ENCODE measurements at regions not wholly inside any gene's neighbourhood (a gene's known extent, or its start where the extent isn't known, plus 50 kb on each side); places are given as distances from the start of the nearest gene placed in this dataset.

DNA sequence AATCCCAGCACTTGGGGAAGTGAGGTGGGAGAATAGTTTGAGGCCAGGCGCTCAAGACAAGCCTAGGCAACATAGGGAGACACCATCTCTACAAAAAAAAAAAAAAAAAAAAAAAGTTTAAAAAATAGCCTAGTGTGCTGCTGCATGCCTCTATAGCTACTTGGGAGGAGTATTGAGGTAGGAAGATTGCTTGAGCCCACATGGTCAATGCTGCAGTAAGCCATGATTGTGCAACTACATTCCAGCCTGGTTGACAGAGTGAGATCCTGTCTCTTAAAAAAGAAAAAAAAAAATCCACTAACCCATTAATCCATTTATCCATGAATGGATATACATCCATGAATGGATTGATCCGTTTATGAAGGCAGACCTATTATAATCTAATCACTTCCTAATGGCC, 1064.6 kb upstream of the EYS start:
- Histone ChIP-seq H3K27ac (ENCODE audit: low read length) (no peak overlapping the region), H2AFZ (ENCODE audit: low read length) (no peak overlapping the region), H4K20me1 (ENCODE audit: insufficient read depth, low read depth, low read length) (no peaks in the 10 kb centered on the region), H3K27me3 (ENCODE audit: low read length) (no peaks in the 10 kb centered on the region), H3K36me3 (ENCODE audit: insufficient read depth, low read length) (no peaks in the 10 kb centered on the region), H3K9me3 (ENCODE audit: low read length) (no peaks in the 10 kb centered on the region), H3K4me2 (ENCODE audit: low read depth, low read length, poor library complexity, severe bottlenecking) (no peak overlapping the region), H3K4me1 (ENCODE audit: low read length) (no peaks in the 10 kb centered on the region), H3K4me3 (ENCODE audit: low read length) (no peak overlapping the region), H3K9me2 (replicated peaks; ENCODE audit: insufficient read depth, low read length) (no peaks in the 10 kb centered on the region), H3K9ac (ENCODE audit: low read length) (no peak overlapping the region), H3K79me2 (ENCODE audit: low read length) (no peaks in the 10 kb centered on the region)
- no peak for DNase-seq

DNA sequence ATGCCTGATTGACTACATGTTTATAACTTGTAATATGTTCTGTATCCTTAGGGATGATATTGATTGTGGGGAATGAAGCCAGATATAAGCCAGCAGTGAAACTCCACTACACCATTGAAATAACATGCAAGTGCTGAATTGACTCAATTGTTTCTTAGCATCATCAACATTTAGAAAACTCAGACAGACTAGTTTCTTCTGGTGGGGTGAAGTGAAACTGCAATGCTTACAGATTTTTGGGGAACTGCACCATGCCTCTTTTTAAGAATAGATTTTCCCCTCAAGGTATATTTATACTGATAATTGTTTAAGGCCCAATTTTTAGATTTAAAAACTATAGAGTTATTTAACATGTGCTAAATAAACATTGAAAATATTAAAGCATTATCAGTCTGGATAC, 1044.6 kb upstream of the EYS start:
- no peak for DNase-seq
- Histone ChIP-seq H2AFZ (ENCODE audit: low read length) (no peak overlapping the region), H3K9me2 (replicated peaks; ENCODE audit: insufficient read depth, low read length) (no peaks in the 10 kb centered on the region), H3K4me2 (ENCODE audit: low read depth, low read length, poor library complexity, severe bottlenecking) (no peak overlapping the region), H3K36me3 (ENCODE audit: insufficient read depth, low read length) (no peaks in the 10 kb centered on the region), H4K20me1 (ENCODE audit: insufficient read depth, low read depth, low read length) (no peaks in the 10 kb centered on the region), H3K9me3 (ENCODE audit: low read length) (no peaks in the 10 kb centered on the region), H3K27me3 (ENCODE audit: low read length) (no peaks in the 10 kb centered on the region), H3K9ac (ENCODE audit: low read length) (no peak overlapping the region), H3K79me2 (ENCODE audit: low read length) (no peaks in the 10 kb centered on the region), H3K27ac (ENCODE audit: low read length) (no peak overlapping the region), H3K4me1 (ENCODE audit: low read length) (no peaks in the 10 kb centered on the region), H3K4me3 (ENCODE audit: low read length) (no peak overlapping the region)

DNA sequence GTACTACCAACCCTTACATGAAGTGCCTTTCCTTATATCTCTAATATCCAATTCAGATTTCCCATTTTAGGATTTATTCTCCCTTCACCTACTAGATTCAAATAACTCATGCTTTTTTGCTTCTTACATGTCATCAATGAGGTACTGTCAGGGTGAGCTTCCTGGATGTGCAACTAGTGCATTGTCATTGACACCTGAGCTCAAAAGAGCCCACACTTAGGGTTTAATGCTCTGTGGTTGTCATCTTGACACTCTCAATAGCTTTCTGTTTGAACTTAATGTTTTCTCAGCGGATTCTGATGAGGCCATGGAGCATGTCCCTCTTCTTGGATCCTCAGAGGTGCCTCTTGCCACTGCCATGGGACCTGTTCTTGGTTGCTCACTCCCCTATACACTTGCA, 1033.3 kb upstream of the EYS start:
- Histone ChIP-seq H3K27ac (ENCODE audit: low read length) (no peak overlapping the region), H3K4me2 (ENCODE audit: low read depth, low read length, poor library complexity, severe bottlenecking) (no peak overlapping the region), H3K4me3 (ENCODE audit: low read length) (no peak overlapping the region), H3K9me3 (ENCODE audit: low read length) (no peaks in the 10 kb centered on the region), H3K4me1 (ENCODE audit: low read length) (no peaks in the 10 kb centered on the region), H2AFZ (ENCODE audit: low read length) (no peak overlapping the region), H3K79me2 (ENCODE audit: low read length) (no peaks in the 10 kb centered on the region), H4K20me1 (ENCODE audit: insufficient read depth, low read depth, low read length) (no peaks in the 10 kb centered on the region), H3K36me3 (ENCODE audit: insufficient read depth, low read length) (no peaks in the 10 kb centered on the region), H3K9ac (ENCODE audit: low read length) (no peak overlapping the region), H3K9me2 (replicated peaks; ENCODE audit: insufficient read depth, low read length) (no peaks in the 10 kb centered on the region), H3K27me3 (ENCODE audit: low read length) (no peaks in the 10 kb centered on the region)
- DNase-seq = no peak

DNA sequence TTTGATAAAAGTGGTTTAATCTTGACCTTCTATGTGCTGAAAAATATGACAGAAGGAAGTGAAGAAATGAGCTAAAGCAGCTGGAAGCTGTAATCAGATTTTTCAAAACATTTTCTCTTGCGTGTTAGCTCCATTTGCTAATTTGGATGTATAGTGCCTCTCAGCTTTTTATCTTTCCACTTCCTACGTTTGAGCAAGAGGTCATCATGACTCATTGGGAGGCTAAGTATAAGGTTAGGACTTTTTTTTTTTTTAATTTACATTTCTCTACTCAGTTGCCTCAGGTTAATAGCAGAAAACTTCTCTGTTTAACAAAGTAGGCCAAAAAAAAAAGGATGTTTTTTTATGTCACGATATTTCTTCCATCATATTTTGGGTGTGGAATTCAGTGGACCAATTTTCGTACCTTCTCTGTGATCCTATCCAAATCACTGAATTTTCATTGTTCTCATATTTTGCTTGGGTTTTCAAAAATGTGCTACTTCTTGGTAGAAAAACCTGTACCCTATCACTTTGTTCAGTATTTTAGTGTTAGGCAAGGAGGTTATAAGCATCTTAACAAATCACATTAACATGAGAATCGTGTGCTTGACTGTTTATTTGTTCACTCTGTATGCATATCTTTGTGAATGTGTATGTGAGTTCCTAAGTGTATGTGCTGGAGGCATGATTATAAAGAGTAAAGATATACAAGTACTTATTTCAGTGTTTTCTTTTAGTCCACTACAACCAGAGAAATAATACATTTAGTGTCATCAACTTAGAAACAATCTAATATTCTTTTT, 1028.3 kb upstream of the EYS start:
- Histone ChIP-seq H3K9me3 (ENCODE audit: low read length) (no peaks in the 10 kb centered on the region), H3K36me3 (ENCODE audit: insufficient read depth, low read length) (no peaks in the 10 kb centered on the region), H2AFZ (ENCODE audit: low read length) (no peak overlapping the region), H3K4me1 (ENCODE audit: low read length) (no peaks in the 10 kb centered on the region), H3K79me2 (ENCODE audit: low read length) (no peaks in the 10 kb centered on the region), H3K9ac (ENCODE audit: low read length) (no peak overlapping the region), H3K9me2 (replicated peaks; ENCODE audit: insufficient read depth, low read length) (no peaks in the 10 kb centered on the region), H4K20me1 (ENCODE audit: insufficient read depth, low read depth, low read length) (no peaks in the 10 kb centered on the region), H3K27ac (ENCODE audit: low read length) (no peak overlapping the region), H3K4me3 (ENCODE audit: low read length) (no peak overlapping the region), H3K4me2 (ENCODE audit: low read depth, low read length, poor library complexity, severe bottlenecking) (no peak overlapping the region), H3K27me3 (ENCODE audit: low read length) (no peaks in the 10 kb centered on the region)
- no peak for DNase-seq

DNA sequence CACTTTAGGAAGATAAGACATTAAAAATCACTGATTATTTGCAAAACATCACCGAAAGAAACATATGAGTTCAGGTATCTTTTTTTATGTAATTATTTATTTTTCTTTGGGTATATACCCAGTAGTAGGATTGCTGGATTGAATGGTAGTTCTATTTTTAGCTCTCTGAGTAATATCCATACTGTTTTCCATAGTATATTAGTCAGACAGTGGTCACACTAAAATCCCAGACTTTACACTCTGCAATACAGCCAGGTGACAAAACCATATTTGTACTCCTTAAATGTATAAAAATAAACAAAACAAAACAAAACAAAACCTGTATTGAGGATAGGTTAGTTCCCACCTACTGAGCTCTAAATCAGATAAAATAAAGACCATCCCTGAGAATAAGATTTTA, 1024.3 kb upstream of the EYS start:
- no peaks in the 10 kb centered on the region for H3K27me3 ChIP-seq (ENCODE audit: low read length)
- no peaks in the 10 kb centered on the region for H3K4me1 ChIP-seq (ENCODE audit: low read length)
- H3K4me3 ChIP-seq (ENCODE audit: low read length) = no peak overlapping the region
- H3K9me3 ChIP-seq (ENCODE audit: low read length) = no peaks in the 10 kb centered on the region
- no peaks in the 10 kb centered on the region for H4K20me1 ChIP-seq (ENCODE audit: insufficient read depth, low read depth, low read length)
- DNase-seq = no peak
- H3K79me2 ChIP-seq (ENCODE audit: low read length) = no peaks in the 10 kb centered on the region
- H3K9me2 ChIP-seq (replicated peaks; ENCODE audit: insufficient read depth, low read length) = no peaks in the 10 kb centered on the region
- no peak overlapping the region for H2AFZ ChIP-seq (ENCODE audit: low read length)
- H3K9ac ChIP-seq (ENCODE audit: low read length) = no peak overlapping the region
- H3K36me3 ChIP-seq (ENCODE audit: insufficient read depth, low read length) = no peaks in the 10 kb centered on the region
- no peak overlapping the region for H3K4me2 ChIP-seq (ENCODE audit: low read depth, low read length, poor library complexity, severe bottlenecking)
- no peak overlapping the region for H3K27ac ChIP-seq (ENCODE audit: low read length)

DNA sequence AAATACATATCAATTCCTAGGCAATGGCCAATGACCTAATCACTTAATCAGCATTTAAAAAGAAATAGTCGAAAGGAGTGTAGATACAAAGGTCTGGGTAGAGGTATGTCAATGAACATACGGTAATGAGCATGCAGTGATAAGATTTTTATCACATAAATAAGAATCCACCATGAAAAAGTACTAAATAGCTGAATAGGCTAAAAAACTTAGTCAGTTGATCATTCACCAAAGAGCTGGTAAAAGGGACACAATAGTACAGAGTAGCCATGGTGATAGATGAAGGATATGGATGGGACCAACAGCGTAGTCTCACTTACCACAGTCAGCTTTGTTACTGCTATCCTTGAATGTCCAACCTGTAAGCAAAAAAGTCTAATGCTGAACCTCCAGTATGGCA, 1018.6 kb upstream of the EYS start:
- no peak overlapping the region for H3K9ac ChIP-seq (ENCODE audit: low read length)
- H3K9me2 ChIP-seq (replicated peaks; ENCODE audit: insufficient read depth, low read length) = no peaks in the 10 kb centered on the region
- H3K4me3 ChIP-seq (ENCODE audit: low read length) = no peak overlapping the region
- no peak overlapping the region for H3K4me2 ChIP-seq (ENCODE audit: low read depth, low read length, poor library complexity, severe bottlenecking)
- H4K20me1 ChIP-seq (ENCODE audit: insufficient read depth, low read depth, low read length) = no peaks in the 10 kb centered on the region
- H3K79me2 ChIP-seq (ENCODE audit: low read length) = no peaks in the 10 kb centered on the region
- H2AFZ ChIP-seq (ENCODE audit: low read length) = no peak overlapping the region
- no peaks in the 10 kb centered on the region for H3K9me3 ChIP-seq (ENCODE audit: low read length)
- H3K36me3 ChIP-seq (ENCODE audit: insufficient read depth, low read length) = no peaks in the 10 kb centered on the region
- DNase-seq = no peak
- no peaks in the 10 kb centered on the region for H3K27me3 ChIP-seq (ENCODE audit: low read length)
- H3K4me1 ChIP-seq (ENCODE audit: low read length) = no peaks in the 10 kb centered on the region
- H3K27ac ChIP-seq (ENCODE audit: low read length) = no peak overlapping the region

DNA sequence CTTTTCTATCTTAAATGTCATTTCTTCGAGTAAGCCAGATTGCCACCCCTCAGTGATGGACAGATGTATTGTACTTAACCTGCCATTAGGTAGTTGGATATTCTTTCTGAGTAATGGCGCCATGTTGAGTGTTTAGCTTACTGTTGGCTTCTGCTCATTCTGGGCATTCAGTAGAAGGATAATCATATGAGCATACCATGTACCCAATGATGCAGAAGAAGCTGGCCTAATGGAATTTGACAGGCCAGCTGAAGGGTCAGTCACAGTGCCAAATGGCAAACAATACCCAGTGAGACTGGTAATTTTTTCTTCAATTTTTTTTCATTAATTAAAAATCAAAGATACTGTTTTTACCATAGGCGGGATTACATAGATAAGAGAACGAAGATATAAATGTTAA, 1010.8 kb upstream of the EYS start:
- no peak overlapping the region for H3K9ac ChIP-seq (ENCODE audit: low read length)
- H3K4me2 ChIP-seq (ENCODE audit: low read depth, low read length, poor library complexity, severe bottlenecking) = no peak overlapping the region

DNA sequence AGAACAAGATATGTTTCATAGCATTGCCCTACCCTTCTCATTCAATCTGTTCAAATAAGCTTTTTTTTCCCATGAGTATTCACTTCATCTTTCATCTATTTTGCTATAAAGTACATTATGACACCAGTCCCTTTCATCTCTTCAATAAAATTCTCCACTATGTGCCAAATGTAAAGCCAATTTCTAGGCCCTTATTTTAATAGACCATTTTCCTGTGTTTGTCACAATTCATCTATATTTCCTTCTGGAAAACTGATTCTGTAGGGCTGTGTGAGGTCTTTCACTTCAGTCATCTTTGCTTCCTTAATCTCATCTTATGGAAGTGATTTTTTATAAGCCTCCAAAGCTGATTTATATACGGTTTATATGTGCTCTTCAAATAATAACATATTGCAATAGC, 992.4 kb upstream of the EYS start:
- no peak overlapping the region for H3K4me2 ChIP-seq (ENCODE audit: low read depth, low read length, poor library complexity, severe bottlenecking)
- no peak overlapping the region for H3K9ac ChIP-seq (ENCODE audit: low read length)
- H3K4me3 ChIP-seq (ENCODE audit: low read length) = no peak overlapping the region
- H3K9me3 ChIP-seq (ENCODE audit: low read length) = no peaks in the 10 kb centered on the region
- no peaks in the 10 kb centered on the region for H3K4me1 ChIP-seq (ENCODE audit: low read length)
- no peak overlapping the region for H3K27ac ChIP-seq (ENCODE audit: low read length)
- no peak overlapping the region for H2AFZ ChIP-seq (ENCODE audit: low read length)
- H3K36me3 ChIP-seq (ENCODE audit: insufficient read depth, low read length) = no peaks in the 10 kb centered on the region
- no peaks in the 10 kb centered on the region for H3K79me2 ChIP-seq (ENCODE audit: low read length)
- no peak for DNase-seq
- H4K20me1 ChIP-seq (ENCODE audit: insufficient read depth, low read depth, low read length) = no peaks in the 10 kb centered on the region
- no peaks in the 10 kb centered on the region for H3K9me2 ChIP-seq (replicated peaks; ENCODE audit: insufficient read depth, low read length)
- H3K27me3 ChIP-seq (ENCODE audit: low read length) = no peaks in the 10 kb centered on the region

More for the DNA sequence above, 1010.8 kb upstream of the EYS start:
- Histone ChIP-seq H3K4me1 (ENCODE audit: low read length) (no peaks in the 10 kb centered on the region), H3K9me3 (ENCODE audit: low read length) (no peaks in the 10 kb centered on the region), H3K27ac (ENCODE audit: low read length) (no peak overlapping the region), H3K79me2 (ENCODE audit: low read length) (no peaks in the 10 kb centered on the region), H3K27me3 (ENCODE audit: low read length) (no peaks in the 10 kb centered on the region), H3K9me2 (replicated peaks; ENCODE audit: insufficient read depth, low read length) (no peaks in the 10 kb centered on the region; the same call in 1 of the 2 replicates), H3K4me3 (ENCODE audit: low read length) (no peak overlapping the region), H3K36me3 (ENCODE audit: insufficient read depth, low read length) (no peaks in the 10 kb centered on the region), H2AFZ (ENCODE audit: low read length) (no peak overlapping the region), H4K20me1 (ENCODE audit: insufficient read depth, low read depth, low read length) (no peaks in the 10 kb centered on the region)
- DNase-seq = no peak

All from Karpas-422 (cell line).